GM12878 (cell line): ENCODE measurements at regions not wholly inside any gene's neighbourhood (a gene's known extent, or its start where the extent isn't known, plus 50 kb on each side); places are given as distances from the start of the nearest gene placed in this dataset.

Experiments
- ATAC-seq: fragments of 200-7000 bp; cut with Tn5 transposase; 3 replicates; pipeline ENCODE4 v1.9.1; 2020; ENCODE audit warnings: mild to moderate bottlenecking, moderate library complexity
- BruUV-seq: library from RNA; stranded (reverse); fragments of 400-500 nt; replicated peaks from 2 replicates; lab custom pipeline; 2021; lab: Mats Ljungman, UMichigan
- CTCF ChIA-PET: fragments of 300-600 bp; sonication (Branson Sonifier 250); formaldehyde crosslinking; extraction: SDS; loops from one replicate; lab custom pipeline; 2021; ENCODE audit warnings: inconsistent platforms; lab: Yijun Ruan, JAX
- POLR2A ChIA-PET: fragments of 350-600 bp; formaldehyde crosslinking; extraction: SDS; loops from one replicate; lab custom pipeline; 2021; ENCODE audit warnings: inconsistent platforms; lab: Charles Lee
- RAD21 ChIA-PET: fragments of 300-600 bp; sonication (Branson Sonifier 250); formaldehyde crosslinking; loops from one replicate; lab custom pipeline; 2023; ENCODE audit warnings: antibody characterized with exemption; ENCODE audit not compliant: unreplicated experiment; lab: Charles Lee
- SMC1A ChIA-PET: fragments of 300-600 bp; sonication (Branson Sonifier 250); formaldehyde crosslinking; loops from one replicate; lab custom pipeline; 2023; ENCODE audit not compliant: unreplicated experiment, uncharacterized antibody; lab: Charles Lee
- DNase-seq: peaks from one replicate; pipeline ENCODE4 v3.0.0-alpha.2; 2011; ENCODE audit warnings: low read depth, low spot score
- FAIRE-seq: peaks from 3 replicates; lab custom pipeline; 2011; peaks lifted over from hg19 to GRCh38; lab: Jason Lieb, UNC
- H2AFZ ChIP-seq: 2 replicates; pipeline ENCODE4 v1.6.0; 2011; ENCODE audit warnings: low read depth, low read length, control low read depth; ENCODE audit not compliant: control insufficient read depth
- H3K27ac ChIP-seq: 2 replicates; pipeline ENCODE4 v1.5.1; 2011; ENCODE audit warnings: control low read depth; ENCODE audit not compliant: control insufficient read depth, insufficient read depth
- H3K27me3 ChIP-seq, 2 experiments: replicated peaks in 1 of 2; 2 replicates each; pipeline versions ENCODE4 v1.6.0 to v1.6.1; 2011; ENCODE audit warnings: low read length in 1 of 2; ENCODE audit not compliant: control insufficient read depth in 2 of 2, insufficient read depth in 2 of 2
- H3K36me3 ChIP-seq, 2 experiments: 2 replicates each; pipeline ENCODE4 v1.5.1; 2011; ENCODE audit warnings: low read length in 1 of 2; ENCODE audit not compliant: control insufficient read depth in 2 of 2, insufficient read depth in 2 of 2
- H3K4me1 ChIP-seq: 2 replicates; pipeline ENCODE4 v1.6.1; 2011; ENCODE audit warnings: mild to moderate bottlenecking, low read length, moderate library complexity, mixed read lengths; ENCODE audit not compliant: control insufficient read depth, insufficient read depth
- H3K4me2 ChIP-seq: 2 replicates; pipeline ENCODE4 v1.6.0; 2011; ENCODE audit warnings: control low read depth; ENCODE audit not compliant: control insufficient read depth, insufficient read depth
- H3K4me3 ChIP-seq: fragments of 200-600 bp; sonication (generic); 2 replicates; pipeline ENCODE4 v1.5.1; 2016
- H3K79me2 ChIP-seq: 2 replicates; pipeline ENCODE4 v1.6.0; 2011; ENCODE audit warnings: low read length; ENCODE audit not compliant: control insufficient read depth, insufficient read depth
- H3K9ac ChIP-seq: 2 replicates; pipeline ENCODE4 v1.8.0; 2011; ENCODE audit warnings: low read length, control low read depth, mixed read lengths; ENCODE audit not compliant: control insufficient read depth, insufficient read depth
- H3K9me3 ChIP-seq: replicated peaks from 3 replicates; pipeline ENCODE4 v1.5.1; 2011; ENCODE audit warnings: mild to moderate bottlenecking, low read length; ENCODE audit not compliant: control insufficient read depth, insufficient read depth
- H4K20me1 ChIP-seq: 2 replicates; pipeline ENCODE4 v1.6.0; 2011; ENCODE audit not compliant: control insufficient read depth, insufficient read depth
- EED ChIP-seq: sonication (generic); IDR thresholded peaks from 2 replicates; pipeline ENCODE4 v1.6.1; 2016; ENCODE audit warnings: antibody characterized with exemption, low read depth
- FOS ChIP-seq: IDR thresholded peaks from 3 replicates; pipeline ENCODE4 v1.6.1; 2011; ENCODE audit warnings: borderline replicate concordance; ENCODE audit not compliant: insufficient read length; ENCODE audit errors: extremely low read depth
- KAT2A ChIP-seq: conservative IDR thresholded peaks from 2 replicates; pipeline ENCODE4 v1.6.1; 2011; ENCODE audit warnings: low read depth, low read length; ENCODE audit not compliant: control insufficient read depth
- RAD51 ChIP-seq: fragments of 450-650 bp; IDR thresholded peaks from 2 replicates; pipeline ENCODE4 v1.6.1; 2016; ENCODE audit warnings: moderate library complexity, mild to moderate bottlenecking, inconsistent platforms
- RBBP5 ChIP-seq: fragments of 200-600 bp; sonication (generic); conservative IDR thresholded peaks from 2 replicates; pipeline ENCODE4 v1.6.1; 2016
- STAT1 ChIP-seq: fragments of 450-650 bp; conservative IDR thresholded peaks from 2 replicates; pipeline ENCODE4 v1.6.1; 2014; ENCODE audit warnings: antibody characterized with exemption, mild to moderate bottlenecking
- WGBS: methylation state at CpG from one replicate; pipeline ENCODE4 v1.1.6; 2016; ENCODE audit warnings: low lambda C conversion rate; ENCODE audit not compliant: insufficient replicate concordance, insufficient coverage; ENCODE audit errors: missing lambda C conversion rate; 5-methylcytosine and 5-hydroxymethylcytosine counted together
- in situ Hi-C: fragments of 300-500 bp; cut with MboI; formaldehyde crosslinking; loops from 9 replicates; pipeline ENCODE4 v1.14.3; 2018; ENCODE audit warnings: mixed read lengths
- intact Hi-C: fragments of 100-400 bp; cut with micrococcal nuclease; formaldehyde crosslinking; loops from one replicate; pipeline ENCODE4 v1.14.2; 2022; ENCODE audit not compliant: unreplicated experiment
- TF ChIP-seq, protein P1 (sequence below): IDR thresholded peaks from 2 replicates; pipeline ENCODE4 v1.6.1; 2011; ENCODE audit warnings: borderline replicate concordance, low read depth, mild to moderate bottlenecking, moderate library complexity, low read length; ENCODE audit not compliant: insufficient read depth, poor library complexity, severe bottlenecking

DNA sequence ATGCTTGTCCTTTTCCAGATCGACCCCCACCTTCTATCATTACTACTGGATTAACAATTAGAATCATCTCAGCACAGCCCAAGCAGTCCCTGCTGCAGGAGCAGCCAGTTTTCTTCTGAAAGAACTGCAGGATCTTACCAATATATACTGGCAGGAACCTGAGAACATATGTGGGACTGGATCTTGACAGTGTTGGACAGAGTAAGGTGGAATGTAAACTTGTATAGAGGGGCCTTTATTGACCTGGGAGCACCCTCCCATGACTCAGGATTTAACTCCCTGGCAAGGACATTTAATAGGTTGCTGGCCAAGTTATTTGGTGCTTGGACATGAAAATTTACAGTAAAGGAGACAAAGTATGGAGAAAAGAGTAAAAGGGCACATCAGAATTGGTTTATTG lies 66.2 kb upstream of the TMX1 start (continued):
- TF ChIP-seq FOS (no peak), STAT1 (no peak), KAT2A (no peak), RAD51 (no peak), RBBP5 (no peak)

DNA sequence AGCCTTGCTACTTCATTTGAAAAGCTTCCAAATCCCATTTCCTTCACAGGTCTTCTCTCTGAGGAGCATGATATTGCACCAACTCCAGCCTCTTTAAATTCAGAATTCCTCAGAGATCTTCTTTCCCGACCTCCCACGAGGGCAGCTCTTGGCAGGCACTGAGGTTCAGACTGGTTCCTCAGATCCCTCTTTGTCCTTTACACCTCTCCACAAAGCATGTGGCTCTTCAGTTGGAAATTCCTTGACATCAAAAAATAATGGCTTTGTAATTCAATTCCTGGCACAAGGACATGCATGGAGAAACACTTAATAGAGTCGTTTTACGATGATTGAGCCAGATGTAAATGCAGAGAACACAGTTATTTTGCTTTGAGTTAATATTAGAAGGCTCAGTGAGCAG lies 63.2 kb upstream of the TMX1 start:
- H3K4me1 ChIP-seq = peaks cover 13% of the 10 kb centered on the region
- H3K4me2 ChIP-seq = no peak overlapping the region
- H3K9me3 ChIP-seq = no peaks in the 10 kb centered on the region; the same call in 2 of the 3 replicates
- in situ Hi-C loops (no loop called here), intact Hi-C loops (no loop called here)
- H3K4me3 ChIP-seq = no peak overlapping the region
- no peak for FAIRE-seq
- H3K27me3 ChIP-seq = no peaks in the 10 kb centered on the region; a peak in 1 of 4 replicates
- CTCF ChIA-PET = interaction anchor here (1.5 kb wide), 1 partner anchor 9 kb away, joined by 4 read pairs; no protein-coding TSS in a partner anchor
- ATAC-seq = no peak
- 81% methylated on average over 4 of the region's 4 CpGs for WGBS
- SMC1A ChIA-PET = no interaction called here
- TF ChIP-seq EED = no peak
- TF ChIP-seq, protein P1, sequence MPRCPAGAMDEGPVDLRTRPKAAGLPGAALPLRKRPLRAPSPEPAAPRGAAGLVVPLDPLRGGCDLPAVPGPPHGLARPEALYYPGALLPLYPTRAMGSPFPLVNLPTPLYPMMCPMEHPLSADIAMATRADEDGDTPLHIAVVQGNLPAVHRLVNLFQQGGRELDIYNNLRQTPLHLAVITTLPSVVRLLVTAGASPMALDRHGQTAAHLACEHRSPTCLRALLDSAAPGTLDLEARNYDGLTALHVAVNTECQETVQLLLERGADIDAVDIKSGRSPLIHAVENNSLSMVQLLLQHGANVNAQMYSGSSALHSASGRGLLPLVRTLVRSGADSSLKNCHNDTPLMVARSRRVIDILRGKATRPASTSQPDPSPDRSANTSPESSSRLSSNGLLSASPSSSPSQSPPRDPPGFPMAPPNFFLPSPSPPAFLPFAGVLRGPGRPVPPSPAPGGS = no peak
- DNase-seq = no peak
- no peaks in the 10 kb centered on the region for H3K79me2 ChIP-seq
- H3K9ac ChIP-seq = no peak overlapping the region
- no peaks in the 10 kb centered on the region for H4K20me1 ChIP-seq
- H3K27ac ChIP-seq = no peak overlapping the region
- no peaks in the 10 kb centered on the region for H3K36me3 ChIP-seq
- RAD21 ChIA-PET = no interaction called here
- no TSS peak for BruUV-seq
- no peak overlapping the region for H2AFZ ChIP-seq
- POLR2A ChIA-PET = no interaction called here
